GM23338 (cell line): ENCODE measurements at regions not wholly inside any gene's neighbourhood (a gene's known extent, or its start where the extent isn't known, plus 50 kb on each side); places are given as distances from the start of the nearest gene placed in this dataset.

Experiments
- ATAC-seq: fragments of 200-7000 bp; cut with Tn5 transposase; 3 replicates; pipeline ENCODE4 v1.9.1; 2020
- DNase-seq: peaks from one replicate; pipeline ENCODE4 v3.0.0-alpha.2; 2015; ENCODE audit warnings: low spot score
- H2AFZ ChIP-seq: fragments of 200-600 bp; sonication (generic); 2 replicates; pipeline ENCODE4 v1.8.0; 2016; ENCODE audit warnings: antibody characterized with exemption, mild to moderate bottlenecking, moderate library complexity
- H3F3A ChIP-seq: fragments of 200-600 bp; sonication (generic); replicated peaks from 2 replicates; pipeline ENCODE4 v1.8.0; 2017; ENCODE audit warnings: antibody characterized with exemption, mixed run types, low read depth
- H3K27ac ChIP-seq: fragments of 200-600 bp; sonication (generic); 2 replicates; pipeline ENCODE4 v1.6.1; 2016; ENCODE audit warnings: low read depth
- H3K27me3 ChIP-seq: fragments of 200-600 bp; sonication (generic); 2 replicates; pipeline ENCODE4 v1.8.0; 2016; ENCODE audit warnings: mild to moderate bottlenecking, mixed run types, moderate library complexity; ENCODE audit not compliant: insufficient read depth
- H3K36me3 ChIP-seq: fragments of 200-600 bp; sonication (generic); 2 replicates; pipeline ENCODE4 v1.8.0; 2016; ENCODE audit warnings: mild to moderate bottlenecking; ENCODE audit not compliant: insufficient read depth
- H3K4me1 ChIP-seq: fragments of 200-600 bp; sonication (generic); 2 replicates; pipeline ENCODE4 v1.8.0; 2016; ENCODE audit warnings: mild to moderate bottlenecking, moderate library complexity; ENCODE audit not compliant: insufficient read depth
- H3K4me2 ChIP-seq: fragments of 200-600 bp; sonication (generic); 2 replicates; pipeline ENCODE4 v1.7.1; 2017; ENCODE audit warnings: mixed run types
- H3K4me3 ChIP-seq: fragments of 200-600 bp; sonication (generic); 2 replicates; pipeline ENCODE4 v1.6.1; 2016; ENCODE audit warnings: mixed run types
- H3K79me2 ChIP-seq: fragments of 200-600 bp; sonication (generic); replicated peaks from 2 replicates; pipeline ENCODE4 v1.8.0; 2017; ENCODE audit warnings: mild to moderate bottlenecking; ENCODE audit not compliant: insufficient read depth
- H3K9me2 ChIP-seq: fragments of 200-600 bp; sonication (generic); 2 replicates; pipeline ENCODE4 v1.8.0; 2017; ENCODE audit not compliant: insufficient read depth
- H4K20me1 ChIP-seq: fragments of 200-600 bp; sonication (generic); replicated peaks from 2 replicates; pipeline ENCODE4 v1.8.0; 2017; ENCODE audit warnings: mild to moderate bottlenecking; ENCODE audit not compliant: insufficient read depth
- H3K27ac Mint-ChIP-seq: 2 replicates; pipeline ENCODE4 v1.8.0; 2020; ENCODE audit warnings: inconsistent platforms, mild to moderate bottlenecking, moderate library complexity, mixed read lengths
- H3K27me3 Mint-ChIP-seq: 3 replicates; pipeline ENCODE4 v1.8.0; 2022; ENCODE audit warnings: low read depth, mild to moderate bottlenecking, moderate library complexity, mixed read lengths, inconsistent platforms; ENCODE audit not compliant: insufficient read depth, poor library complexity
- H3K36me3 Mint-ChIP-seq: 3 replicates; pipeline ENCODE4 v1.8.0; 2021; ENCODE audit warnings: low read depth, mild to moderate bottlenecking, inconsistent platforms, moderate library complexity, mixed read lengths
- H3K4me1 Mint-ChIP-seq: 3 replicates; pipeline ENCODE4 v1.8.0; 2020; ENCODE audit warnings: mild to moderate bottlenecking, inconsistent platforms, mixed read lengths
- H3K4me3 Mint-ChIP-seq: 3 replicates; pipeline ENCODE4 v1.8.0; 2021; ENCODE audit warnings: moderate library complexity, mild to moderate bottlenecking, inconsistent platforms, mixed read lengths
- H3K9me3 Mint-ChIP-seq: 3 replicates; pipeline ENCODE4 v1.8.0; 2020; ENCODE audit warnings: moderate library complexity, mild to moderate bottlenecking, inconsistent platforms, mixed read lengths
- ETS1 ChIP-seq: IDR thresholded peaks from 2 replicates; pipeline ENCODE4 v1.6.1; 2016; ENCODE audit warnings: antibody characterized with exemption
- EZH2phosphoT487 ChIP-seq: fragments of 200-600 bp; sonication (generic); IDR thresholded peaks from one replicate; pipeline ENCODE4 v1.8.1; 2018; ENCODE audit warnings: antibody characterized with exemption; ENCODE audit not compliant: unreplicated experiment
- STAT1 ChIP-seq: IDR thresholded peaks from one replicate; pipeline ENCODE4 v1.6.1; 2016; ENCODE audit warnings: antibody characterized with exemption; ENCODE audit not compliant: unreplicated experiment
- ZNF462 ChIP-seq: fragments of 250-450 bp; sonication (Bioruptor Pico); IDR thresholded peaks from 2 replicates; pipeline ENCODE4 v1.5.0; 2020; ENCODE audit warnings: mild to moderate bottlenecking, moderate library complexity

GRCh38 chr6:97885828-97886227 lies 602.8 kb upstream of the MMS22L start (continued):
- TF ChIP-seq ZNF462 (CRISPR knock-in tag): no peak

DNA sequence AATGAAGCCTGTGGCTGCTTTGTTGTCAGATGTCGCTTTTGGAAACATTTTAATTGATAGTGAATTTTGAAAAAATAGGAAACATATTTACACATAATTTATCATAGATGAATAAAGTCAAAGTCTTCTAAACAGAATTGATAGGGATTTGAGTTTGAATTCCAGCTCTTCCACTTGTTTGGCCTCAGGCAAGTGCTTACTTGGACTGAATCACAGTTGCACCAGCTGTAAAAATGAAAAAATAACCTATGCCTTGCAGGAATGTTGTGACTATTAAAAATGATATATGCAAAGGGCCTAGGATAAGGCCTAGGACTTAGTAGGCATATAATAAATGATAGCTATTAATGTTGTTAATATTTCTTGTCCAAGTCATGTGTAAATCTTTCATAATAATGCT lies 618.5 kb upstream of the MMS22L start:
- no peaks in the 10 kb centered on the region for H3K27me3 Mint-ChIP-seq
- ATAC-seq: no peak
- H3F3A ChIP-seq: no peaks in the 10 kb centered on the region
- no peak for DNase-seq
- H3K36me3 ChIP-seq: no peaks in the 10 kb centered on the region
- H3K4me3 Mint-ChIP-seq: no peak overlapping the region
- no peak overlapping the region for H3K27ac ChIP-seq
- H3K4me3 ChIP-seq: no peak overlapping the region
- H3K36me3 Mint-ChIP-seq: peaks cover 15% of the 10 kb centered on the region
- no peaks in the 10 kb centered on the region for H3K79me2 ChIP-seq
- H3K4me2 ChIP-seq: no peak overlapping the region
- no peaks in the 10 kb centered on the region for H3K9me2 ChIP-seq
- H4K20me1 ChIP-seq: no peaks in the 10 kb centered on the region
- H3K4me1 ChIP-seq: no peaks in the 10 kb centered on the region
- H3K27me3 ChIP-seq: no peaks in the 10 kb centered on the region
- H2AFZ ChIP-seq: no peak overlapping the region
- H3K27ac Mint-ChIP-seq: no peak overlapping the region
- H3K9me3 Mint-ChIP-seq: peaks cover 17% of the 10 kb centered on the region
- peaks cover 3% of the 10 kb centered on the region; the same call in 2 of the 3 replicates for H3K4me1 Mint-ChIP-seq
- TF ChIP-seq EZH2phosphoT487 (no peak), ETS1 (no peak), ZNF462 (CRISPR knock-in tag) (no peak), STAT1 (no peak)
